ENCODE measurements at regions not wholly inside any gene's neighbourhood (a gene's known extent, or its start where the extent isn't known, plus 50 kb on each side); places are given as distances from the start of the nearest gene placed in this dataset.

DNA sequence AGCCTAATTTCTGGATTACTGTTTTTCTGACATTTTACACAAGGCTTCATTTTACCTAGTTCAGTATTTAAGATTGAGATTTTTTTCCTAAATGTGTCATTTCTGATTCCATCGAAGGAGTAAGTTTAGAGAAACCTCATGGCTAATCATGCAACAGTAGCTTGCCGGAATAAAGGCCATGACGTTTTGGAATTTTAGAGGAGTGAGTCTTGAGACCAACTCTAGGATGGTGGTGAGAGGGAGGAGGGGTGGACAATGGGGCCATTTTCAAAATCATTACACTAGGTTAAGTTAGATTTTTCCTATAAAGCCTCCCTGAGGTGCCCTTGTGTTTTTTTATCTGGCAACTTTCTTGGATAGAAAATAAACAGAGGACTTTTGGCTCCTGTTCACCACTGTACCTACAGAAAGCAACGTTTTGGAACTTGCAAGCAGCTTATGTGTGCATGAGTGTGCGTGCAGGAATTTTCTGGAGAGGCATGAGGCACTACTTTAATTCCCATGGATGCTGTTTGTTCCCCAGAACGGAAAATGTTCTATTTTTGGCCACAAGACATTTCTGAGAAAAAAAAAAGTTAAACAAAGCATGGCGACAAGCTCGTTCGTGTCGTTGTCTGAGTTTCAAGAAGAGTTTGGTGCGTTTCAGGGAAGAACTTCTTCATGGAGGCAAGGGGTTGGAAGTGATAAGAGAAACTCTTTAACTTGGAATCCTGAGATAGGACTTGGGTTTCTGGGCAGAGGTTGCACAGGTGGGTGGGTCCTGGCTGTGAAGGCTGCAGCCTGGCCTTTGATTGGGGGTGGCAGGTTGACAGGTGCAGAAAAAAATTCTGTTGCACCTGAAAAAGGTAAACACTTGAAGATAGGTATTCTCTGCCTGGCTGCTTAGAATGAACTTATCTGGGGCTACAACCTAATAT, 178.1 kb downstream of the PTEN start:
- DNase-seq (ENCODE audit: low read depth), result no peak
- TF ChIP-seq, protein P1, sequence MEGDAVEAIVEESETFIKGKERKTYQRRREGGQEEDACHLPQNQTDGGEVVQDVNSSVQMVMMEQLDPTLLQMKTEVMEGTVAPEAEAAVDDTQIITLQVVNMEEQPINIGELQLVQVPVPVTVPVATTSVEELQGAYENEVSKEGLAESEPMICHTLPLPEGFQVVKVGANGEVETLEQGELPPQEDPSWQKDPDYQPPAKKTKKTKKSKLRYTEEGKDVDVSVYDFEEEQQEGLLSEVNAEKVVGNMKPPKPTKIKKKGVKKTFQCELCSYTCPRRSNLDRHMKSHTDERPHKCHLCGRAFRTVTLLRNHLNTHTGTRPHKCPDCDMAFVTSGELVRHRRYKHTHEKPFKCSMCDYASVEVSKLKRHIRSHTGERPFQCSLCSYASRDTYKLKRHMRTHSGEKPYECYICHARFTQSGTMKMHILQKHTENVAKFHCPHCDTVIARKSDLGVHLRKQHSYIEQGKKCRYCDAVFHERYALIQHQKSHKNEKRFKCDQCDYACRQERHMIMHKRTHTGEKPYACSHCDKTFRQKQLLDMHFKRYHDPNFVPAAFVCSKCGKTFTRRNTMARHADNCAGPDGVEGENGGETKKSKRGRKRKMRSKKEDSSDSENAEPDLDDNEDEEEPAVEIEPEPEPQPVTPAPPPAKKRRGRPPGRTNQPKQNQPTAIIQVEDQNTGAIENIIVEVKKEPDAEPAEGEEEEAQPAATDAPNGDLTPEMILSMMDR (IDR thresholded peaks at IDR 0.05; ENCODE audit: insufficient read depth, low read length, poor library complexity, severe bottlenecking), result no peak
- H3K36me3 ChIP-seq (ENCODE audit: control insufficient read depth, insufficient read depth, low read length), result no peaks in the 10 kb centered on the region
- H3K27me3 ChIP-seq (ENCODE audit: control insufficient read depth, insufficient read depth, low read length), result no peaks in the 10 kb centered on the region
- H3K4me3 ChIP-seq (ENCODE audit: low read depth, low read length), result no peak overlapping the region

DNA sequence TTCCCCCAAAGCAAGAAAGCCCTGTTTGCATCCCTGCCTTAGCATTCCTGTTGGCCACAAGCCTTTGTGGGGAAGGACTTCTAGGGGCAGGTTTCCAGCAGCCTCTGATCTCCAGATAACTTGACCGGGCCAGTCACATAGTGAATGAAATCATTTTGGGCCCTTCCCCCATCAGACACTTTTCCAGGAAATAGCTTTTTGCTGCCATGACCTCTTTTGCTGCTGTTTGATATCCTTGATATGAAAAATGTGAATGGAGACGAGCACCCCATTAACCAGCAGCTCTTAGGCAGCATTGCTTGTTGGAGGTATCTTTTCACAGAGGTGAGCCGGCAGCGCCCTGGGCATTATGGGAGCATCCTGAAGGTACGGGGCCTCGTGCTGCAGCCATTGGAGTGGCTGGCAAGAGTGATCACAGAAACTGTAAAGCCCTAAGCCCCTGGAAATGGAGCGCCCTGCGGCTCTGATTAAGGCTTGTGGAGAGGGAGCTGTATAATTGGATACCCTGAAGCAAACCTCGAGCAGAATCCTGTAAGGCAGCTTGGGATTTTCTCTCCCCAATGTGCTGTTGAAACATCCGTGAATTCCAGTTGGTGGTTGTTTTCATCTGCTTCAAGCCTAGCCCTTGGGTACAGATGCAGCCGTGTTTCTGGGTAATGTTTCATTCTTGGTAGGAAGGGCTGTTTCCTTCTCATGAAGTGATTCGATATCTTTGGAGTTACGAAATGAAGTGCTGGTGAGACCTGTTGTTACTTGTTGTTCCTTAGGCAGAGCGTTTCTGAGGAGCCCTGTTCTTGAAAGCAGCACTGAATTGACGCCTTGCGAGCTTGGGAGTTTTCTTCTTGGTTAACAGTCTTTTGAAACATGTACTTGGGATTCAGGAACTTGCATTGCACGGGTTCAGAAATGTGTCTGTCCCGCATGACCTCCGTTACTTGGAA, 179.0 kb downstream of the PTEN start:
- no peak for DNase-seq (ENCODE audit: low read depth)
- Histone ChIP-seq H3K27me3 (ENCODE audit: control insufficient read depth, insufficient read depth, low read length) (no peaks in the 10 kb centered on the region), H3K4me3 (ENCODE audit: low read depth, low read length) (no peak overlapping the region), H3K36me3 (ENCODE audit: control insufficient read depth, insufficient read depth, low read length) (no peaks in the 10 kb centered on the region)
- TF ChIP-seq, protein P1 (IDR thresholded peaks at IDR 0.05; ENCODE audit: insufficient read depth, low read length, poor library complexity, severe bottlenecking), result no peak

DNA sequence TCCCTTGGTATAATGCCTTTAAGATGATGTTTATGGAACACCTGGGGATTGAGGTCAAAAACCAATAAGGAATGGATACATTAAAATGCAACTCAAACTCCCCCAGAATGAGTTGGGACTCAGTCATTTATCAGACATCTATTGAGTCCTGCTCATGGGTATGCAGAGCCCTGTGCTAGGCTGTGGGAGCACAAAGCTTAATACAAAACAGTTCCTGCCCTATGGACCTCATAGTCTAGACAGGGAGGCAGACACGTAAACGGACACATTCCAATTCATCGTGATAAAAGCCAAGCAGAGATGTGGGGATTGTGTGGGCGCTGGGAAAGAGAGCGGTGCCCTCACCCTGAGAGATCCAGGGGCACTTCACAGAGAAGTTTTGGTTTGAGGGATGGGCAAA, 181.7 kb downstream of the PTEN start:
- no peak overlapping the region for H3K4me3 ChIP-seq (ENCODE audit: low read depth, low read length)
- H3K27me3 ChIP-seq (ENCODE audit: control insufficient read depth, insufficient read depth, low read length), result no peaks in the 10 kb centered on the region
- DNase-seq (ENCODE audit: low read depth), result no peak
- H3K36me3 ChIP-seq (ENCODE audit: control insufficient read depth, insufficient read depth, low read length), result no peaks in the 10 kb centered on the region
- TF ChIP-seq, protein P1 (IDR thresholded peaks at IDR 0.05; ENCODE audit: insufficient read depth, low read length, poor library complexity, severe bottlenecking), result no peak

DNA sequence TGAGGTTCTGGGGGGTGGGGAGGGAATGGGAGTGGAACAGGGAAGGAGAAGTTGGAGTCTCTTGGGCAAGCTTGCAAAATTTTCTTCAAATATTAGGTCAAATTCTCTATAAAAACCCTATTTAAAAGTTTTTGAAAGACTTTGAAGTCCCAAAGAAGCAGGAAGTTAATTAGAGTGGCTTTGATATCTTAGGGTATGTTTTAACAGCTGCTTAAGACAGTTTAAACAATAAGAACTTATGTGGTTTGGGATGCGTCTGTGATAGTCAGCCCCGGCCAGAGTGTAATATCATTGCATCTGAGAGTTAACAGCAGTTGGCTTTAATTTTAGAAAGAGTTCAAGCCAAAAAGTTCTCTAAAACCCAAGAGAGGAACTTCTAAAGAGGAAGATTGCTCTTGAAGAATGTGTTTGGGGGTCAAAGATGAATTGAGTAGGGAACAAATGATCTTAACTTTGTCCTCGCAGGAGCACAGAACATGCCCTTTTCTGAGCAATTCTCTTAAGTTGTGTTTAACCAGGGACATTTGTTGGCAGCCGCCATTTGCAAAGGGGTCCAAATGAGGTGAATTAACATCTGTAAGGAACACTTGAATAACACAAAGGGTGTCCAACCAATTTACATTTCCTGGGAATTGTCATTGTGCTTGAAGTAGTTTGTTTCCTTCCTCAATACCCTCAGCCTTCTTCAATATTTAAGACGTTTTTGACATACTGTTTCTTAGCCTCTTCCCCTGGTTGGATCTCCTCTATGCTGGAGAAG, 182.4 kb downstream of the PTEN start:
- TF ChIP-seq, protein P1 (IDR thresholded peaks at IDR 0.05; ENCODE audit: insufficient read depth, low read length, poor library complexity, severe bottlenecking), result no peak
- H3K36me3 ChIP-seq (ENCODE audit: control insufficient read depth, insufficient read depth, low read length), result no peaks in the 10 kb centered on the region
- no peak overlapping the region for H3K4me3 ChIP-seq (ENCODE audit: low read depth, low read length)
- DNase-seq (ENCODE audit: low read depth), result no peak
- no peaks in the 10 kb centered on the region for H3K27me3 ChIP-seq (ENCODE audit: control insufficient read depth, insufficient read depth, low read length)

DNA sequence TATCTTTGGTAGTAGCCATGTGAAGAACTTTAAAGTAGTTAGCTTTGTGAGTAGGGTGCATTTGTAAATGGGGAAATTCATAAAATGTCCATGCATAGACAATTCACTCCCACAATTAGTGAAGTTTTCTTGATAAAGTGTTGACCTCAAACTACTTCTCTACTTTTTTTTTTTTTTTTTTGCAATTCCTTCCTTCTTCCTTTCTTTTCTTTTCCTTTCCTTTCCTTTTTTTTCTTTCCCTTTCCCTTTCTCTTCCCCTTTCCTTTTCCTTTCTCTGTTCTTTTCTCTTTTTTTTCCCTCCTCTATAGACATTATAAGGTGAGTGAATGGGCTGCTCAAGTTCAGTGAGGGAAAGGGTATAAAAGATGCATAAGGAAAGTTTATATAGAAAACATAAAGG, 184.2 kb downstream of the PTEN start:
- TF ChIP-seq, protein P1 (IDR thresholded peaks at IDR 0.05; ENCODE audit: insufficient read depth, low read length, poor library complexity, severe bottlenecking), result no peak
- H3K4me3 ChIP-seq (ENCODE audit: low read depth, low read length), result no peak overlapping the region
- H3K36me3 ChIP-seq (ENCODE audit: control insufficient read depth, insufficient read depth, low read length), result no peaks in the 10 kb centered on the region
- DNase-seq (ENCODE audit: low read depth), result no peak
- H3K27me3 ChIP-seq (ENCODE audit: control insufficient read depth, insufficient read depth, low read length), result no peaks in the 10 kb centered on the region

Data from kidney epithelial cell (primary cell).